Endodermal cell (in vitro differentiated cells): ENCODE measurements at regions not wholly inside any gene's neighbourhood (a gene's known extent, or its start where the extent isn't known, plus 50 kb on each side); places are given as distances from the start of the nearest gene placed in this dataset.

Experiments used
- DNase-seq: peaks from one replicate; pipeline ENCODE4 v3.0.0-alpha.2; 2017
- H3K27ac ChIP-seq: 2 replicates; pipeline ENCODE4 v1.5.1; 2013; ENCODE audit warnings: mild to moderate bottlenecking, low read depth, low read length, moderate library complexity
- H3K27me3 ChIP-seq: 2 replicates; pipeline ENCODE4 v1.6.1; 2013; ENCODE audit warnings: mild to moderate bottlenecking, low read length, moderate library complexity; ENCODE audit not compliant: insufficient read depth, control insufficient read depth, poor library complexity, severe bottlenecking
- H3K36me3 ChIP-seq: 2 replicates; pipeline ENCODE4 v1.7.0; 2013; ENCODE audit warnings: mild to moderate bottlenecking, low read length, moderate library complexity; ENCODE audit not compliant: control insufficient read depth, insufficient read depth
- H3K4me1 ChIP-seq: one replicate; pipeline ENCODE4 v1.7.0; 2013; ENCODE audit warnings: low read length; ENCODE audit not compliant: control insufficient read depth, insufficient read depth
- H3K4me3 ChIP-seq: 2 replicates; pipeline ENCODE4 v1.5.1; 2013; ENCODE audit warnings: mild to moderate bottlenecking, low read length, moderate library complexity
- H3K9ac ChIP-seq: 2 replicates; pipeline ENCODE4 v1.6.1; 2013; ENCODE audit warnings: mild to moderate bottlenecking, low read length, moderate library complexity; ENCODE audit not compliant: poor library complexity, severe bottlenecking; ENCODE audit errors: extremely low read depth
- H3K9me3 ChIP-seq: 2 replicates; pipeline ENCODE4 v1.6.1; 2013; ENCODE audit warnings: mild to moderate bottlenecking, low read length, moderate library complexity; ENCODE audit not compliant: control insufficient read depth
- H3K27ac Mint-ChIP-seq: 2 replicates; pipeline ENCODE4 v1.8.0; 2020; ENCODE audit warnings: mixed read lengths
- H3K27me3 Mint-ChIP-seq: 2 replicates; pipeline ENCODE4 v1.8.0; 2021; ENCODE audit warnings: mild to moderate bottlenecking, mixed read lengths; ENCODE audit not compliant: insufficient read depth
- H3K36me3 Mint-ChIP-seq: 2 replicates; pipeline ENCODE4 v1.8.0; 2020; ENCODE audit warnings: low read depth, mixed read lengths
- H3K4me1 Mint-ChIP-seq: 2 replicates; pipeline ENCODE4 v1.8.0; 2020; ENCODE audit warnings: mixed read lengths
- H3K4me3 Mint-ChIP-seq: 2 replicates; pipeline ENCODE4 v1.8.0; 2020; ENCODE audit warnings: mild to moderate bottlenecking, moderate library complexity, mixed read lengths
- H3K9me3 Mint-ChIP-seq: 2 replicates; pipeline ENCODE4 v1.8.0; 2020; ENCODE audit warnings: mild to moderate bottlenecking, mixed read lengths
- WGBS, 2 experiments: methylation state at CpG; one replicate each; pipeline versions ENCODE4 v1.1.5 to v1.1.7; 2013; ENCODE audit warnings: missing lambda C conversion rate in 2 of 2, mixed read lengths in 1 of 2; ENCODE audit not compliant: insufficient coverage in 1 of 2, insufficient read length in 1 of 2; 5-methylcytosine and 5-hydroxymethylcytosine counted together
- TF ChIP-seq, protein P1 (sequence below): fragments of 200-600 bp; sonication (generic); conservative IDR thresholded peaks from 2 replicates; pipeline ENCODE4 v1.5.0; 2021; ENCODE audit warnings: antibody characterized with exemption, mild to moderate bottlenecking

DNA sequence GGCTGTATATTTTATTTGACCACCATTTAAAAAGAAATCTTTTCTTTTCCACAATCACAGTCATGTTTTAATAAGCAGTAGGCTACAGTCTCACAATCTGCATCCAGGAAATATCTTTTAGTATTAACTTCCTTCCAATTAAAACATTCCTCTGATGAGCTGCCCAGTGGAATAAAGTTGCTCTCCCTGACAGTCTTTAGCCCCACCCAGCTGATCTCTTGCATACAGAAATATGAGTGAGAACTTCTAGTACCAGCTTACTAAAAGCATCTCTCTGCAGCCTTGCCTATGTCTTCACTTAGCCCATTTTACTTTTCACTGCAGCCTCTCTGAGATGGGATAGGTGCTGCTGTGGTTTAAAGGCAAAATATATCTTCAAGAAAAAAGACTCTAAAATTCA, 143.4 kb upstream of the ANO3 start:
- H3K9ac ChIP-seq = no peak overlapping the region
- H3K9me3 ChIP-seq = no peaks in the 10 kb centered on the region
- H3K4me3 Mint-ChIP-seq = no peak overlapping the region
- no peaks in the 10 kb centered on the region for H3K4me1 Mint-ChIP-seq
- H3K4me3 ChIP-seq = no peak overlapping the region
- no peaks in the 10 kb centered on the region for H3K9me3 Mint-ChIP-seq
- H3K27ac Mint-ChIP-seq = no peak overlapping the region
- no peaks in the 10 kb centered on the region for H3K27me3 Mint-ChIP-seq
- H3K36me3 ChIP-seq = no peaks in the 10 kb centered on the region
- DNase-seq = no peak
- TF ChIP-seq, protein P1, sequence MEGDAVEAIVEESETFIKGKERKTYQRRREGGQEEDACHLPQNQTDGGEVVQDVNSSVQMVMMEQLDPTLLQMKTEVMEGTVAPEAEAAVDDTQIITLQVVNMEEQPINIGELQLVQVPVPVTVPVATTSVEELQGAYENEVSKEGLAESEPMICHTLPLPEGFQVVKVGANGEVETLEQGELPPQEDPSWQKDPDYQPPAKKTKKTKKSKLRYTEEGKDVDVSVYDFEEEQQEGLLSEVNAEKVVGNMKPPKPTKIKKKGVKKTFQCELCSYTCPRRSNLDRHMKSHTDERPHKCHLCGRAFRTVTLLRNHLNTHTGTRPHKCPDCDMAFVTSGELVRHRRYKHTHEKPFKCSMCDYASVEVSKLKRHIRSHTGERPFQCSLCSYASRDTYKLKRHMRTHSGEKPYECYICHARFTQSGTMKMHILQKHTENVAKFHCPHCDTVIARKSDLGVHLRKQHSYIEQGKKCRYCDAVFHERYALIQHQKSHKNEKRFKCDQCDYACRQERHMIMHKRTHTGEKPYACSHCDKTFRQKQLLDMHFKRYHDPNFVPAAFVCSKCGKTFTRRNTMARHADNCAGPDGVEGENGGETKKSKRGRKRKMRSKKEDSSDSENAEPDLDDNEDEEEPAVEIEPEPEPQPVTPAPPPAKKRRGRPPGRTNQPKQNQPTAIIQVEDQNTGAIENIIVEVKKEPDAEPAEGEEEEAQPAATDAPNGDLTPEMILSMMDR = no peak
- no peaks in the 10 kb centered on the region for H3K36me3 Mint-ChIP-seq
- H3K27me3 ChIP-seq = no peaks in the 10 kb centered on the region
- H3K27ac ChIP-seq = no peak overlapping the region
- no peaks in the 10 kb centered on the region for H3K4me1 ChIP-seq

DNA sequence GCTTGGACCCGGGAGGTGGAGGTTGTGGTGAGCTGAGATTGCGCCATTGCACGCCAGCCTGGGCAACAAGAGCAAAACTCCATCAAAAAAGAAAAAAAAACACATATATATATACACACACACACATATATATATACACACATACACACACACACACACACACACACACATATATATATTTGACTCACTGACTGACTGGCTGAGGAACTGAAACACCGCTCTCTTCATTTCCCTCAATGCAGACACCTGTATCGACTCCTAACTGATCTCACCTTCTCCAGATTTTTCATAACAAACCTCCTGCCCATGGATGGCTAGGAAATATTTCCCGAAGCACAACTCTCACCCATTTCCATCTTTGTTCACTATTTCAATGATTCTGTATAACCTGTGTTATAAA, 140.7 kb upstream of the ANO3 start:
- no peaks in the 10 kb centered on the region for H3K27me3 ChIP-seq
- Mint-ChIP-seq H3K27ac (no peak overlapping the region), H3K36me3 (no peaks in the 10 kb centered on the region), H3K27me3 (no peaks in the 10 kb centered on the region), H3K4me3 (no peak overlapping the region), H3K9me3 (no peaks in the 10 kb centered on the region), H3K4me1 (no peaks in the 10 kb centered on the region)
- TF ChIP-seq, protein P1 = no peak
- no peak for DNase-seq
- no peaks in the 10 kb centered on the region for H3K36me3 ChIP-seq
- 88 to 100% methylated on average over 1 to 4 of the region's 6 CpGs for WGBS, 2 experiments
- H3K4me3 ChIP-seq = no peak overlapping the region
- H3K4me1 ChIP-seq = no peaks in the 10 kb centered on the region
- H3K9me3 ChIP-seq = no peaks in the 10 kb centered on the region
- H3K27ac ChIP-seq = no peak overlapping the region
- H3K9ac ChIP-seq = no peak overlapping the region

DNA sequence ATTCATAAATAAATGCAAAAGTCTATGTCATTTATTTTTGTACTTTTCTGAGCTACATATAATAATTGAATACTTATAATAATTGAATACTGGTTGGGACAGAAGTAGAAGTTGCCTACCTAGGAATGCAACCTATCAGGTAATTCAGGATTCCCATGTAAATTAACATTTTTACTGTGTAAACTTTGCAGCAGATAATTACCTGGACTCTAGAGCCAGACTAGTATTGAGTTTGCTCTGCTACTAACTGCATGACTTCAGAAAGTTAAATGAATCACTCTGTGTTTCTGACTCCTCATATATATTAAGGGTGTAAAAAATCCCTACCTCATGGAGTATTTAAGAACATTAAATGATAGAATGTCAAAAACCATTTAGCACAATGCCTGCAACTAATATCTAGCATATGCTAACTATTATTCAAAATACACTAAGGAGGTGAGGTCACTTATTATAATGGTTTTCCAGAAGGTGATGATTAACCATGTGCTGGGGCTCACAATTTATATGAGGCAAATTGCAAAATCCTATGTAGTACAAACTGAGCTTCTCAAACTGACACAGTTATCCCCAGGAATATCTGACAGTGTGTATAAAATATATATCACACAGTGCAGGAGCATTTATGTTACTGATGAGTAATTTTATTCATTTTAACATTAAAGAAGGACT, 138.1 kb upstream of the ANO3 start:
- no peak for DNase-seq
- no peaks in the 10 kb centered on the region for H3K9me3 ChIP-seq
- TF ChIP-seq, protein P1 = no peak
- Mint-ChIP-seq H3K9me3 (no peaks in the 10 kb centered on the region), H3K4me1 (no peaks in the 10 kb centered on the region), H3K36me3 (no peaks in the 10 kb centered on the region), H3K27me3 (no peaks in the 10 kb centered on the region), H3K27ac (no peak overlapping the region), H3K4me3 (no peak overlapping the region)
- no peak overlapping the region for H3K27ac ChIP-seq
- H3K36me3 ChIP-seq = no peaks in the 10 kb centered on the region
- no peaks in the 10 kb centered on the region for H3K27me3 ChIP-seq
- no peak overlapping the region for H3K9ac ChIP-seq
- H3K4me1 ChIP-seq = no peaks in the 10 kb centered on the region
- no peak overlapping the region for H3K4me3 ChIP-seq
